HG02840 (cell line): ENCODE measurements at regions not wholly inside any gene's neighbourhood (a gene's known extent, or its start where the extent isn't known, plus 50 kb on each side); places are given as distances from the start of the nearest gene placed in this dataset.
"Not testable (repeated sequence)": the region's sequence is repeated elsewhere in the genome, so short reads cannot be mapped to it uniquely, and the experiment has no call there.

ENCODE experiments used
- ATAC-seq: cut with Tn5 transposase; IDR thresholded peaks from one replicate; pipeline ENCODE4 v1.9.1; 2021; ENCODE audit warnings: mild to moderate bottlenecking, moderate library complexity, moderate number of reproducible peaks; ENCODE audit not compliant: unreplicated experiment, low FRiP score

GRCh38 chr13:104605435-104605834 lies 1539.2 kb upstream of the SLC10A2 start:
- ATAC-seq: not testable (repeated sequence)

GRCh38 chr13:104597546-104598180 lies 1531.4 kb upstream of the SLC10A2 start:
- no peak for ATAC-seq

GRCh38 chr13:104595511-104595910 lies 1529.3 kb upstream of the SLC10A2 start:
- no peak for ATAC-seq

DNA sequence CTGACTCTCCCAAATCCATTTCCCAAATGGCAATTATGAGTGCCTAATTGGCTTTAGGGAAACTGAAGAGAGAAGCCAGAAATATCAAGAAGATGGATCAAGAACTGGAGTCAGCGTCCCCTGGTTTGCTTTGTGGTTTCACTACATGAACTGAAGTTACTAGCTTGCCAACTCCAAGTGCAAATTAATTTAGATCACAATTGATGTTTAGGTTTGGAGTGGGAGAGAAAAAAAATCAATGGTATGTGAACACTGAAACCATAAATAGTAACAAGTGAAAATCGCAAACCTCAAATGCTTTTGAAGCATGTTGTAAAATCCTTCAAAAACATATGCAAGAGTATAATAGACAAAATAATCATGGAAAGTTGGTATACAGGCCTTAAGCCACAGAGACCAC lies 1528.6 kb upstream of the SLC10A2 start:
- no peak for ATAC-seq

DNA sequence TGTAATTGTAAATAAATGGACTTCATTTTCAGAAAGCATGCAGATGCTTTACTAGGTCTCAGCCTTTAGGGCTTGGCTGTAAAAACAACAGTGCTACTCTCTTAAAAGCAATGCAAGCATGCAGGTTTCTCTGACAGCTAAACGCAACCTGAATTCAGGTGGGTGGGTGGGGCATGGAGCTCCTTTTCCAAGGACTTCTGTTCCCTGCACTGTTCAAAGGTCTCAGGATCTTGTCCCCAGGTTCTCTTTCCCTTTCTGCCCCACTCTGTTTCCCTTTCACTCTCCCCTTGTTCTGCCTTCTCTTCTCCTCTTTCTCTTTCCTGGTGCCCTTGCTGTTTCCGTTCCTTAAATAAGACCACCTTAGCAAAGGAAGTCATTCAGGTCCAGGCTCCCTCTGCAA lies 1527.5 kb upstream of the SLC10A2 start:
- ATAC-seq: no peak

GRCh38 chr13:104593251-104593576 lies 1527.0 kb upstream of the SLC10A2 start:
- no peak for ATAC-seq

- ATAC-seq: no peak
Measured at GRCh38 chr13:104592545-104593250, 1526.5 kb upstream of the SLC10A2 start.

GRCh38 chr13:104592127-104592526 lies 1525.9 kb upstream of the SLC10A2 start:
- ATAC-seq: no peak

DNA sequence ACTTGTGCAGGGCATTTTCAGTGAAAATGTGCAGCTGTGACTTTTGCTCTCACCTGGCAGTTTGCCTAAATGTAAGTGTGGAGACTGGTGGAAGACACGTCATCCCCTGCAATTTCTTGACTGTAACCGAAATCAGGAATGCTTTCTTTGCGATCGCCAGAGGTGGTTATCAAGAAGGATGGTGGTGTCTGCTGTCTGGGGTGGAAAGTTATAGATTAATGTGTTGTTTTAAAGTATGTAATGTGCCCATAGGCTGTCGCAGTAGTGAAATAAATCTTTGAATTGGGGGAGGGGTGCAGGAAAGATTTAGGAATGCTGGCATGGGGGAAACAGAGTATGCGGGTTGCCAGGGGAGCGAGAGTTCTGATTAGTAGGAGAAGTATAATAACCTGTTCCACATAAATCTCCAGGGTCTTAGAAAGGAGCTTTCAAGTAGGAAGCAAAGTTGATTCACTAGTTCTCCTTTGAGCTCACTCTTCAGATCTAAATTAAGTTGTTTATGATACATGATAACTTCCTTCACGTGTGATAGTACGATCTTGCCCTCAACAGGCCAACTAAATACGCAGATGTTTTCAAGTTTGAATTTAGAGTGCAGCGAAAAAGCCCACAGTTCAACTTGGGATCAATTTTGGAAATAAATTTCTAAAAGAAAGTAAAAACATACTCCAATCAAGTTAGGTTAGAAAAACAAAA lies 1520.0 kb upstream of the SLC10A2 start:
- no peak for ATAC-seq

- ATAC-seq: no peak
Measured at GRCh38 chr13:104584481-104584880, 1518.3 kb upstream of the SLC10A2 start.

DNA sequence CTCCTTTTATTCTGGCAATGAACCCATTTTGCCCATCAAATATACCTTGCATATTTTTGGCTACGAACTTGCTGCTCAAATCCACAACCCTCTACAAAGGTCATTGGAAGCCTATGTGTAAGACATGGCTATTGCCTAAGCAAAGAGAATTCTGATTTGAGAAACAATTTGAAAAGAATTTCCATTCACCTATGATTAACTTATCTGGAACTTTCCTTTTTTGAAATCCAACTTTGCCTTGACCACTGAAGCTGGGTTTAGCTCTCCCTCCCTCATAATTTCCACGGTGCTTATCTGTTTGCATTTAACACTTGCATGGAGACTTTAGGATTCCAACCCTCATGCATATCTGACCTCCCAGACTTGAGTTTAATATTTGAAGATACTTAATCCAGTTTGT lies 1514.7 kb upstream of the SLC10A2 start:
- ATAC-seq: no peak

GRCh38 chr13:104577071-104577815 lies 1511.0 kb upstream of the SLC10A2 start:
- ATAC-seq: no peak

- ATAC-seq: no peak
Measured at GRCh38 chr13:104571893-104572229, 1505.6 kb upstream of the SLC10A2 start.

DNA sequence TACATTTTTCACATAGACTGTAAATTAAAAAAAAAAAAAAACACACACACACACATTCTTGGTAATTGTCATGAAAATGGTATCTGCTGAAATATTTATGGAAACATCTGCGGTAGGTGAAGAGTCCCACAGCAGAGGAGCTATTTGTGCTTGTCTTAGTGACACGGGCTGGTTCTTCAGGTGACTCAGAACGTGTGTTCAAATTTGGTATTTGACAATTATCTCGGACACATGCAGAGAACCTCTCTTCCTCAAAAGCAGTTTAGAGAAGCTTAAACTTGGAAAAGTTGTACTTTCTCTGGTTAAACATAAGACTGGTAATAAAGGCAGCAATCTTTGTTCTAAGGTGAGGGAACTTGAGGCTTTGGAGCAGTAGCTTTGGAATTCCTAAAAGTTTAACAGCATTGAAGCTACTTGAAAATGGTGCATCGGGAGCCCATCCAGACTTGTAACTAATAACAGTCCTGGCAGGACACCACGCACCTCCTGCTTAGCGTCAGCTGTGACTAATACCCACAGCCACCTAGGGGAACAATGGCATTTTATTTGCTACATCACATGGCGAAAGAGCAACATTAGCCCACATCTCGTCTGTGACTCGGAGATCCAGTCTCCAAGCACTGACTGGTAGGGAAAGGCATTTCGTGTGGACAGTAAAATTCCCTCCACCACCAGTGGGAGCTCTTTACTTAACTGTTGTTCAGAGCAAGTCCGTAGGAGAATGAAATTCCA lies 1505.1 kb upstream of the SLC10A2 start:
- ATAC-seq: no peak

DNA sequence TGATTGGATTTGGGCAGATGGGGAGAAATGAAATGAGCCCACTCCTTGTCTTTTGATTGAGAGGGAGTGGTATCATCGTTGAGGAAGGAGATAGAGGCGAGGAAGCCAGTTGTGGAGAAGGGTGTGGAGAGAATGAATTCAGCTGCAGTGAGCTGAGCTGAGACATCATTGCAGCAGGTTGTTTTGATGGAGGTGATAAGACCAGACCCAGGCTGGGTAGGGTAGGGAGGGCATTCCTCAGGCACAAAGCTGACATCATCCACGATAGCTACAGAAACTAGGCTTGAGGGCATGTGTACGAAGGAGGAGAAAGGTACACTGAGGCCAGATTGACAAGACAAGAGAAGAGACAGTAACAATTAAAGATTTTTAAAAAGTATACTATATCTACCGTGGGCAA lies 1500.9 kb upstream of the SLC10A2 start:
- no peak for ATAC-seq

DNA sequence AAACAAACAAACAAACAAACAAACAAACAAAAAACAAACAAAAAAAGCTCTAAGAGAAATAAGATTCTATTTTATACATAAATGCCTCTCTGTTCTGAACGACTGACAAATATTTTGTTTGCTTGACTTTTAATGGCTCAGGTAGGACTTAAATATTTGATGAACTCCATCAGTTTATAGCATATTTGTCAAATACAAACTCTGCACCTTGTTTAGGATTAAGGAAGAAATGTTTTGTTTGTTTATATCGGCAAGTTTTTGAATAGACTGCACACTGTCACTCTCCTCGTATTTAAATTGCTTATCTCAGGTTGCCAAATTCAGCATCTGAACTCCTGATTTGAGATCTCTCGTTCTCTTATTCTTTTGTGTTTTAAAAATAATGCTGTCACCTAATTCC lies 1499.7 kb upstream of the SLC10A2 start:
- no peak for ATAC-seq

GRCh38 chr13:104553896-104554295 lies 1487.7 kb upstream of the SLC10A2 start:
- ATAC-seq: no peak

GRCh38 chr13:104553186-104553585 lies 1487.0 kb upstream of the SLC10A2 start:
- ATAC-seq: no peak

- ATAC-seq: no peak
Measured at GRCh38 chr13:104534847-104535246, 1468.6 kb upstream of the SLC10A2 start.

DNA sequence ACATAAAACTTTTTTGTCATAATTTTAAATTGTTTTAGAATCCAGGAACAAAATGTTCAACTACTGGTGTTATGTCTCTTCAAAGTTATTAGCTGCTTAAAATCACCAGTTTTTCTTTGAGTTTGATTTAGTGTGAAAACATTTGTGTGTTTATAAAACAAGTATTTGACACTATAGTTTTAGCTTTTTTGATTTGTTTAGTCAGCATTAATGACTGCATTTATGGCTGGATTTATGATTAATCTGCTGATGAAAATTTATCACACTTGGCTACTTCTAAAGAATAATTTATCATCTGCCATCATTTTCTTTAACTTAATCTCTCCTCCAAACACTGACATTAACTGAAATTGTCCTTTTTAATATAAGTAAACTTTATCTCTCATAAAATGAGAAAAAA lies 1465.9 kb upstream of the SLC10A2 start:
- no peak for ATAC-seq

DNA sequence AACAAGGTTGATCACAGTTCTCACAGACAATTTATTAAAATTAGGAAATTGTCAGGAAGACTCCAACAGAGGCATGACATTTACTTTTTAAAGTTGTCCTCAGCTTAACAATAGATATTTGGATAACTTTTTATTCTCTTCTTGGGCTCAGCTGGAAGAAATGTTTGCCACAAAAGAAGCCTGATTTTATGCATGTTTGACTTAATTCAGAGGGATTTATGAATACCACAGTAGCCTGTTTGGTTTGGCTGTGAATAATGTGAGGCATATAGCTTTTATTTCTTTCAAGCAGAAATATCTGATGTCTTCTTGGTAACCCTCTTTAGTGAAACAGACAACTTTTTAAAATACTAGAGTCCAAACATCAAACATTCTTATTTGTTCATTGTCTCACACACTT lies 1464.5 kb upstream of the SLC10A2 start:
- no peak for ATAC-seq
